ENCODE measurements at regions not wholly inside any gene's neighbourhood (a gene's known extent, or its start where the extent isn't known, plus 50 kb on each side); places are given as distances from the start of the nearest gene placed in this dataset.

DNA sequence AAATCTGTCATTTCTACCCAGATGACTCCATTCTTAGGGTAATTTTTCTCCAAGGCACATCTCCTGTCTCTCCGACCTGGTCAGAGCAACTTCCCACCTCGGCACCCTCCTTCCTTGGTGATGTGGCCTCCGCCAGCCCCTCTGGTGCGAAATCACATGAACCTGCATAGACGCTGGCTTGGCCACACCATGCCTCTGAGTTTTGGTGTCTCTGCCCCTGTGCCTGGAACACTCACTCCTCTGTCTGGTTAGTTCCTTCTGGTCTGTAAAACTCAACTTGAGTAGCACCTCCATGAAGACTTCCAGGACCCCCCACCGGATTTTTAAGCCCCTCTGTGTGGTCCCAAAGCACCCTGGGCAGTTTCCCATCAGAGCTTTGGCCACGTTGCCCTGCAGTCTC, 83.2 kb upstream of the OTOS start:
- no peaks in the 10 kb centered on the region for H3K36me3 ChIP-seq (ENCODE audit: low read depth, low read length)
- DNase-seq (no peak), ATAC-seq (no peak)
- H3K79me2 ChIP-seq (ENCODE audit: low read length): no peaks in the 10 kb centered on the region
- H3K27me3 ChIP-seq (ENCODE audit: low read length): peaks cover 32% of the 10 kb centered on the region
- H4K20me1 ChIP-seq (ENCODE audit: low read length): no peaks in the 10 kb centered on the region
- POLR2A ChIA-PET (ENCODE audit: unreplicated experiment): no interaction called here
- TF ChIP-seq EZH2 (IDR thresholded peaks at IDR 0.05; ENCODE audit: low read length, unreplicated experiment): no peak
- TF ChIP-seq, protein P1, sequence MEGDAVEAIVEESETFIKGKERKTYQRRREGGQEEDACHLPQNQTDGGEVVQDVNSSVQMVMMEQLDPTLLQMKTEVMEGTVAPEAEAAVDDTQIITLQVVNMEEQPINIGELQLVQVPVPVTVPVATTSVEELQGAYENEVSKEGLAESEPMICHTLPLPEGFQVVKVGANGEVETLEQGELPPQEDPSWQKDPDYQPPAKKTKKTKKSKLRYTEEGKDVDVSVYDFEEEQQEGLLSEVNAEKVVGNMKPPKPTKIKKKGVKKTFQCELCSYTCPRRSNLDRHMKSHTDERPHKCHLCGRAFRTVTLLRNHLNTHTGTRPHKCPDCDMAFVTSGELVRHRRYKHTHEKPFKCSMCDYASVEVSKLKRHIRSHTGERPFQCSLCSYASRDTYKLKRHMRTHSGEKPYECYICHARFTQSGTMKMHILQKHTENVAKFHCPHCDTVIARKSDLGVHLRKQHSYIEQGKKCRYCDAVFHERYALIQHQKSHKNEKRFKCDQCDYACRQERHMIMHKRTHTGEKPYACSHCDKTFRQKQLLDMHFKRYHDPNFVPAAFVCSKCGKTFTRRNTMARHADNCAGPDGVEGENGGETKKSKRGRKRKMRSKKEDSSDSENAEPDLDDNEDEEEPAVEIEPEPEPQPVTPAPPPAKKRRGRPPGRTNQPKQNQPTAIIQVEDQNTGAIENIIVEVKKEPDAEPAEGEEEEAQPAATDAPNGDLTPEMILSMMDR (conservative IDR thresholded peaks at IDR 0.05; ENCODE audit: low read depth, low read length): no peak
- TF ChIP-seq EZH2phosphoT487 (IDR thresholded peaks at IDR 0.05; ENCODE audit: borderline replicate concordance, low read length): no peak
- no peak overlapping the region for H2AFZ ChIP-seq (ENCODE audit: low read length)
- BruUV-seq (replicated peaks): no TSS peak
- no peak overlapping the region for H3K4me2 ChIP-seq (ENCODE audit: low read length)
- no peaks in the 10 kb centered on the region for H3F3A ChIP-seq (ENCODE audit: low read length, unreplicated experiment)
- no peaks in the 10 kb centered on the region for H3K4me1 ChIP-seq (ENCODE audit: insufficient read depth, low read length)
- H3K4me3 ChIP-seq (ENCODE audit: low read length): no peak overlapping the region
- no peak overlapping the region for H3K27ac ChIP-seq (ENCODE audit: low read length)
- H3K9ac ChIP-seq (ENCODE audit: low read length): no peak overlapping the region
- no peaks in the 10 kb centered on the region for H3K9me3 ChIP-seq (ENCODE audit: low read length)
- intact Hi-C loops (cut with micrococcal nuclease): no loop called here
- no peaks in the 10 kb centered on the region for H3K9me2 ChIP-seq (replicated peaks; ENCODE audit: low read length)
- CTCF ChIA-PET: no interaction called here

DNA sequence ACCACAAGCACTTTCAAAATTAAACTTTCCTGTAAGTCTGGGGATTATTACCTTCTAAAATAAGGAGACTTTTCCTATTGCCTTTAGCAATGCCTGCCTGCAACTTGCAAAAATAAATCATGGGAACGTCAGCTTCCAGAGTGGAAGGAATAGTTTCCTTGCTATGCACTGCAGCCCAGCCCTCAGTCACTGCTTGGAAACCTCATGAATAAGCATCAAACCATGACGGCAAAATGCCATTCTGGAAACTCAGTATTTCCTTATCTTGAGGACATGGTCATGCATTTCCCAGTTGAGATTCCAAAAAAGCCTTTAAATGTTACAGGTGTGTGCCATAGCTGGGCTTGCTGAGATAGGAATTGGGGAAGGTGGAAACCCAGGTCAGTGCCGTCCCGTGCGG, 84.2 kb upstream of the OTOS start:
- H3K4me2 ChIP-seq (ENCODE audit: low read length): no peak overlapping the region
- CTCF ChIA-PET: no interaction called here

DNA sequence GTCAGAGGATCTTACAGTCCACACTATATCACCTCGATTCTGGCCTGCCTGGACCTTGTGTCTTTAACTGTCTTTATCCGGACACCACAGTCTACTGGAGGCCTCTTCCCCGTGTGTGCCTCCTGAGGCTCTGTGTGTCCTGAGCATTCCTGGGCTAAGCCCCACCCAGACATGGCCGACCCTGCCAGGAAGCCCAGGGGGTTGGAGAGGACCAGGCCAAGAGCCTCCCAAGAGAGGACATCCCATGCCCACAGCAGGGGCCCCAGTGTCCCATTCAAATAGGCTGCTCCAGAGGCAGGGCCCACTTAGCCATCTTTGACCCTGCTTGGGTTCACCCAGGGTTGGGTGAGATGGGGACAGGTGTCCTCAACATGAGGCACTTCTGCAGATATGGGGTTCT, 84.7 kb upstream of the OTOS start:
- no peaks in the 10 kb centered on the region for H4K20me1 ChIP-seq (ENCODE audit: low read length)
- CTCF ChIA-PET: no interaction called here
- H3K9me2 ChIP-seq (replicated peaks; ENCODE audit: low read length): no peaks in the 10 kb centered on the region
- H3F3A ChIP-seq (ENCODE audit: low read length, unreplicated experiment): no peaks in the 10 kb centered on the region
- H3K4me1 ChIP-seq (ENCODE audit: insufficient read depth, low read length): no peaks in the 10 kb centered on the region
- H3K27ac ChIP-seq (ENCODE audit: low read length): no peak overlapping the region
- peaks cover 32% of the 10 kb centered on the region for H3K27me3 ChIP-seq (ENCODE audit: low read length)
- no peak overlapping the region for H2AFZ ChIP-seq (ENCODE audit: low read length)
- POLR2A ChIA-PET (ENCODE audit: unreplicated experiment): no interaction called here
- no peaks in the 10 kb centered on the region for H3K36me3 ChIP-seq (ENCODE audit: low read depth, low read length)
- no peak overlapping the region for H3K4me2 ChIP-seq (ENCODE audit: low read length)
- intact Hi-C loops (cut with micrococcal nuclease): no loop called here
- no peak overlapping the region for H3K9ac ChIP-seq (ENCODE audit: low read length)
- no TSS peak for BruUV-seq (replicated peaks)
- no peaks in the 10 kb centered on the region for H3K79me2 ChIP-seq (ENCODE audit: low read length)
- no peak for TF ChIP-seq EZH2phosphoT487 (IDR thresholded peaks at IDR 0.05; ENCODE audit: borderline replicate concordance, low read length)
- TF ChIP-seq, protein P1 (conservative IDR thresholded peaks at IDR 0.05; ENCODE audit: low read depth, low read length): no peak
- TF ChIP-seq EZH2 (IDR thresholded peaks at IDR 0.05; ENCODE audit: low read length, unreplicated experiment): no peak
- no peak for DNase-seq
- 0 out of 2 replicates have a peak, but pooled peaks cover 5% of the 10 kb centered on the region for H3K9me3 ChIP-seq (ENCODE audit: low read length)
- no peak for ATAC-seq
- no peak overlapping the region for H3K4me3 ChIP-seq (ENCODE audit: low read length)

More for the DNA sequence above, 84.2 kb upstream of the OTOS start:
- DNase-seq (peak; percentile 6), ATAC-seq (no peak)
- intact Hi-C loops (cut with micrococcal nuclease): no loop called here
- POLR2A ChIA-PET (ENCODE audit: unreplicated experiment): no interaction called here
- no peaks in the 10 kb centered on the region for H3K36me3 ChIP-seq (ENCODE audit: low read depth, low read length)
- H3F3A ChIP-seq (ENCODE audit: low read length, unreplicated experiment): no peaks in the 10 kb centered on the region
- no peaks in the 10 kb centered on the region for H4K20me1 ChIP-seq (ENCODE audit: low read length)
- no peaks in the 10 kb centered on the region for H3K79me2 ChIP-seq (ENCODE audit: low read length)
- no peak overlapping the region for H3K9ac ChIP-seq (ENCODE audit: low read length)
- H3K4me3 ChIP-seq (ENCODE audit: low read length): no peak overlapping the region
- H3K27me3 ChIP-seq (ENCODE audit: low read length): peaks cover 32% of the 10 kb centered on the region
- H3K4me1 ChIP-seq (ENCODE audit: insufficient read depth, low read length): no peaks in the 10 kb centered on the region
- H3K27ac ChIP-seq (ENCODE audit: low read length): no peak overlapping the region
- 0 out of 2 replicates have a peak, but pooled peaks cover 5% of the 10 kb centered on the region for H3K9me3 ChIP-seq (ENCODE audit: low read length)
- TF ChIP-seq EZH2phosphoT487 (IDR thresholded peaks at IDR 0.05; ENCODE audit: borderline replicate concordance, low read length): no peak
- TF ChIP-seq EZH2 (IDR thresholded peaks at IDR 0.05; ENCODE audit: low read length, unreplicated experiment): no peak
- TF ChIP-seq, protein P1 (conservative IDR thresholded peaks at IDR 0.05; ENCODE audit: low read depth, low read length): no peak
- no peak overlapping the region for H2AFZ ChIP-seq (ENCODE audit: low read length)
- H3K9me2 ChIP-seq (replicated peaks; ENCODE audit: low read length): no peaks in the 10 kb centered on the region
- BruUV-seq (replicated peaks): no TSS peak
